ENCODE measurements at regions not wholly inside any gene's neighbourhood (a gene's known extent, or its start where the extent isn't known, plus 50 kb on each side); places are given as distances from the start of the nearest gene placed in this dataset.

DNA sequence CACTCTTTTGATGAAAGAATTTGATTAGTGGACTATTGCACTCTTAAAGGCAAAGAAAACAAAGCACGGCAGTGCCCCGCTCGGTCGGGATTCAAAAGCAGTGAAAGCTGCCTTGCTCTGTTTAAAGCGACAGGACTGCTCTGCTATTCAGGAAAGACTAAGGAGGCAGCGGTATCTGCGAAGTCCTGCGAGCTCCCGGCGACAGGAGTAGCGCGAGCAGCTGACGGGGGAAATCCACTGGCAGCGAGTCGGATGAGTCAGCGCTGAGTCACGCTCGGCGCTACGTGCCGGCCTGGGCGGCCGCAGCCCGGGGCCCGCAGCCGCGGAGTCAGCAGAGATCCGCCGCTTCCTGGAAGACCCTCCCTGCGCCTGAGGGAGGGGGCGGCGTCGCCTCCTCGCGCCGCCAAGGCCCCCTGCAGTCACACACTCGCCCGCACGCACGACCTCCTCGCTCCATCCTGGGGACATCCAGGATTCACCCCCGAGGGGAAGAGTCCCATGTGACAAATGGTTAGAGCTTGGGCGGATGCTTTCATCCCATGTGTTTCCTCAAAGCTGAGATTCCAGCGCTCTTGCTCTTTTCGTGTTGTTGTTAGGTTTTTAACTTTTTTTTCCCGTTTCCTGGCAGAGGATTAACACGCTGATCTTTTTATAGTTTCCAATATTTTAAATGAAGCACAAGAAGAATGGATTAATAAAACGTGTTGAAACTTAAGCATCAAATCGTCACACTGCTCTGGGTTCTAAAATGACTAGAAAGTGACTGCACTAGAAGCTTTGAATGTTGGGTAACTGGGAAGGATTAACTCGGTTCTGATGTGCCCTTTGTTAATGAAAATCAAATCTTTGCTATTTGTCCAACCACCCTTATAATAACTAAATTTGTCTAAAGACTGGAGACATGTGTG, 102.5 kb downstream of the ARRDC3 start (continued):
- TF ChIP-seq, protein P1, sequence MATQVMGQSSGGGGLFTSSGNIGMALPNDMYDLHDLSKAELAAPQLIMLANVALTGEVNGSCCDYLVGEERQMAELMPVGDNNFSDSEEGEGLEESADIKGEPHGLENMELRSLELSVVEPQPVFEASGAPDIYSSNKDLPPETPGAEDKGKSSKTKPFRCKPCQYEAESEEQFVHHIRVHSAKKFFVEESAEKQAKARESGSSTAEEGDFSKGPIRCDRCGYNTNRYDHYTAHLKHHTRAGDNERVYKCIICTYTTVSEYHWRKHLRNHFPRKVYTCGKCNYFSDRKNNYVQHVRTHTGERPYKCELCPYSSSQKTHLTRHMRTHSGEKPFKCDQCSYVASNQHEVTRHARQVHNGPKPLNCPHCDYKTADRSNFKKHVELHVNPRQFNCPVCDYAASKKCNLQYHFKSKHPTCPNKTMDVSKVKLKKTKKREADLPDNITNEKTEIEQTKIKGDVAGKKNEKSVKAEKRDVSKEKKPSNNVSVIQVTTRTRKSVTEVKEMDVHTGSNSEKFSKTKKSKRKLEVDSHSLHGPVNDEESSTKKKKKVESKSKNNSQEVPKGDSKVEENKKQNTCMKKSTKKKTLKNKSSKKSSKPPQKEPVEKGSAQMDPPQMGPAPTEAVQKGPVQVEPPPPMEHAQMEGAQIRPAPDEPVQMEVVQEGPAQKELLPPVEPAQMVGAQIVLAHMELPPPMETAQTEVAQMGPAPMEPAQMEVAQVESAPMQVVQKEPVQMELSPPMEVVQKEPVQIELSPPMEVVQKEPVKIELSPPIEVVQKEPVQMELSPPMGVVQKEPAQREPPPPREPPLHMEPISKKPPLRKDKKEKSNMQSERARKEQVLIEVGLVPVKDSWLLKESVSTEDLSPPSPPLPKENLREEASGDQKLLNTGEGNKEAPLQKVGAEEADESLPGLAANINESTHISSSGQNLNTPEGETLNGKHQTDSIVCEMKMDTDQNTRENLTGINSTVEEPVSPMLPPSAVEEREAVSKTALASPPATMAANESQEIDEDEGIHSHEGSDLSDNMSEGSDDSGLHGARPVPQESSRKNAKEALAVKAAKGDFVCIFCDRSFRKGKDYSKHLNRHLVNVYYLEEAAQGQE (IDR thresholded peaks at IDR 0.05) = 0 out of 2 replicates have a peak, but pooled peaks have one; percentile 2
- peak; percentile 38; the same call in 1 of the 3 replicates for TF ChIP-seq SMC3 (IDR thresholded peaks at IDR 0.05)
- peak; percentile 74; the same call in 1 of the 2 replicates for TF ChIP-seq HOXA7 (CRISPR knock-in tag; IDR thresholded peaks at IDR 0.05)
- TF ChIP-seq POLR2AphosphoS2 (conservative IDR thresholded peaks at IDR 0.05; ENCODE audit: low read length) = no peak
- TF ChIP-seq, protein P2, sequence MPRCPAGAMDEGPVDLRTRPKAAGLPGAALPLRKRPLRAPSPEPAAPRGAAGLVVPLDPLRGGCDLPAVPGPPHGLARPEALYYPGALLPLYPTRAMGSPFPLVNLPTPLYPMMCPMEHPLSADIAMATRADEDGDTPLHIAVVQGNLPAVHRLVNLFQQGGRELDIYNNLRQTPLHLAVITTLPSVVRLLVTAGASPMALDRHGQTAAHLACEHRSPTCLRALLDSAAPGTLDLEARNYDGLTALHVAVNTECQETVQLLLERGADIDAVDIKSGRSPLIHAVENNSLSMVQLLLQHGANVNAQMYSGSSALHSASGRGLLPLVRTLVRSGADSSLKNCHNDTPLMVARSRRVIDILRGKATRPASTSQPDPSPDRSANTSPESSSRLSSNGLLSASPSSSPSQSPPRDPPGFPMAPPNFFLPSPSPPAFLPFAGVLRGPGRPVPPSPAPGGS (IDR thresholded peaks at IDR 0.05) = peak; percentile 85; the same call in 2 of the 3 replicates
- peak; percentile 92 for TF ChIP-seq ZSCAN20 (CRISPR knock-in tag; IDR thresholded peaks at IDR 0.05)
- TF ChIP-seq NFE2L2 (conservative IDR thresholded peaks at IDR 0.05; ENCODE audit: low read length) = peak; percentile 70
- no peak for TF ChIP-seq MAZ (IDR thresholded peaks at IDR 0.05; ENCODE audit: borderline replicate concordance, low read depth, low read length)
- peak; percentile 72; the same call in 1 of the 2 replicates for TF ChIP-seq TP53 (CRISPR knock-in tag; IDR thresholded peaks at IDR 0.05)

DNA sequence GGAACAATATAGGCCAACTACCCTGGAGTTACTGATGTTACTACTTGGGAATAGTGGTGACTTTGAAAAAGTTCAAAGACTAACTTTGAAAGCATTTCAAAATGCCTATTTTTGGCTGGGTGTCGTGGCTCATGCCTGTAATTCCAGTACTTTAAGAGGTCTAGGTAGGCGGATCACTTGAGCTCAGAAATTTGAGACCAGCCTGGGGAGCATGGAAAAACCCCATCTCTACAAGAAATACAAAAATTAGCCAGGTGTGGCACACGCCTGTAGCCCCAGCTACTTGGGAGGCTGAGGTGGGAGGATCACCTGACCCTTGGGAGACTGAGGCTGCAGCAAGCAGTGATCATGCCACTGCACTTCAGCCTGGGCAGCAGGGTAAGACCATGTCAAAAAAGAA, 105.3 kb downstream of the ARRDC3 start:
- DNase-seq (ENCODE audit: low read depth in 1 of 2, low spot score in 1 of 2) (no peak), ATAC-seq (no peak), FAIRE-seq (no peak)
- WGBS (ENCODE audit: missing lambda C conversion rate) = 84% methylated on average over 3 of the region's 3 CpGs
- Histone ChIP-seq H3K4me2 (peak overlapping the region; percentile 15; the same call in 1 of the 3 replicates), H3K4me1 (peaks cover 35% of the 10 kb centered on the region), H3K27ac (peak overlapping the region; percentile 28 to 84; a peak in 4 of 6 replicates), H3K4me3 (no peak overlapping the region), H3K9me3 (no peaks in the 10 kb centered on the region)
- CTCF ChIA-PET = interaction anchor here (1.0 kb wide), 1 partner anchor 11 kb away, joined by 3 read pairs; no protein-coding TSS in a partner anchor
- TF ChIP-seq, protein P3, sequence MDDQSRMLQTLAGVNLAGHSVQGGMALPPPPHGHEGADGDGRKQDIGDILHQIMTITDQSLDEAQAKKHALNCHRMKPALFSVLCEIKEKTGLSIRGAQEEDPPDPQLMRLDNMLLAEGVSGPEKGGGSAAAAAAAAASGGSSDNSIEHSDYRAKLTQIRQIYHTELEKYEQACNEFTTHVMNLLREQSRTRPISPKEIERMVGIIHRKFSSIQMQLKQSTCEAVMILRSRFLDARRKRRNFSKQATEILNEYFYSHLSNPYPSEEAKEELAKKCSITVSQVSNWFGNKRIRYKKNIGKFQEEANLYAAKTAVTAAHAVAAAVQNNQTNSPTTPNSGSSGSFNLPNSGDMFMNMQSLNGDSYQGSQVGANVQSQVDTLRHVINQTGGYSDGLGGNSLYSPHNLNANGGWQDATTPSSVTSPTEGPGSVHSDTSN (IDR thresholded peaks at IDR 0.05) = no peak
- TF ChIP-seq TP53 (CRISPR knock-in tag; IDR thresholded peaks at IDR 0.05) = no peak
- TF ChIP-seq, protein P1 (IDR thresholded peaks at IDR 0.05) = no peak
- no peak for TF ChIP-seq HDAC2 (IDR thresholded peaks at IDR 0.05)
- POLR2A ChIA-PET = no interaction called here
